HepG2 (cell line): ENCODE measurements at regions not wholly inside any gene's neighbourhood (a gene's known extent, or its start where the extent isn't known, plus 50 kb on each side); places are given as distances from the start of the nearest gene placed in this dataset.

Experiments
- ATAD3A ChIP-seq: sonication (generic); formaldehyde crosslinking; IDR thresholded peaks from 2 replicates; pipeline ENCODE4 v1.4.0; 2020; ENCODE audit warnings: missing genetic modification reagents
- EZH2 ChIP-seq: conservative IDR thresholded peaks from 2 replicates; pipeline ENCODE4 v1.6.1; 2012; ENCODE audit warnings: mild to moderate bottlenecking, low read depth, low read length, moderate library complexity
- TF ChIP-seq, protein P1 (sequence below): sonication (generic); formaldehyde crosslinking; IDR thresholded peaks from 2 replicates; pipeline ENCODE4 v1.4.0; 2020; ENCODE audit warnings: missing genetic modification reagents, borderline replicate concordance
- TF ChIP-seq, protein P2 (sequence below), 2 experiments: fragments of 450-650 bp in 1 of 2; sonication (generic) in 1 of 2; formaldehyde crosslinking in 1 of 2; IDR thresholded peaks; 2 replicates each; pipeline versions ENCODE4 v1.6.1 to v1.8.0; 2016 to 2022; ENCODE audit warnings: antibody characterized with exemption in 1 of 2, mild to moderate bottlenecking in 1 of 2, missing genetic modification reagents in 1 of 2

DNA sequence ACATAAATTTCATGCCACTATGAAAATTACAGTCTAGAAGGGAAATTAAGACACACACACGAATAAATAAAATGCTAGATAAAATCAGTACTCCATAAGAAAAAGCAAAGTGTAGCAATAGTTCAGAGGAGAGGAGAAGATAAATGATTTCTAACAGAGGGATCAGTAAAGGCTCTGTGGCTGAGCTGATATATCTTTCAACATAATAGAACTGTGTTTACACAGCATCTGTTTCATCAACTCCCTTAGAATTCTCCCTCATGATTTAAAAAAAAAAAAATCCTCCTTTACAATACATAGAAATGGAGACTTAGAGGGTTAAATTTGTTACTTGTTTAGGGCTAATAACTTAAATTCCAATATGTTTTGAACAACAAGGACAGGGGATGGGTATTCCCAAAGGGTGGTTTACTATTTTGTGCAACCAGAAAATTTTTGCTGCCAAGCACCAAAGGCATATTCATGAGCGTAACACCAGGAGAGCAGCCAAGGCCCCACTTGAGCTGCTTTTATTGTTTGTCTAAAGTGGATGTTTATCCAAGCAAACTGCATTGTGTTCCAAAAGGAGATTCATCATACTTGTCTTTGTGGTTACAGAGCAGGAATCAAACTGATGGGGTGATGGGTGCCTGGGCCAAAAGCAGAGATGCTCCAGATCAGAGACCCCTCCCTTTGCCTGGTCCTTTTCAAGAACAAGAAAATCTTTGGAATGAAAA lies 162.7 kb downstream of the BMP4 start:
- TF ChIP-seq, protein P1, sequence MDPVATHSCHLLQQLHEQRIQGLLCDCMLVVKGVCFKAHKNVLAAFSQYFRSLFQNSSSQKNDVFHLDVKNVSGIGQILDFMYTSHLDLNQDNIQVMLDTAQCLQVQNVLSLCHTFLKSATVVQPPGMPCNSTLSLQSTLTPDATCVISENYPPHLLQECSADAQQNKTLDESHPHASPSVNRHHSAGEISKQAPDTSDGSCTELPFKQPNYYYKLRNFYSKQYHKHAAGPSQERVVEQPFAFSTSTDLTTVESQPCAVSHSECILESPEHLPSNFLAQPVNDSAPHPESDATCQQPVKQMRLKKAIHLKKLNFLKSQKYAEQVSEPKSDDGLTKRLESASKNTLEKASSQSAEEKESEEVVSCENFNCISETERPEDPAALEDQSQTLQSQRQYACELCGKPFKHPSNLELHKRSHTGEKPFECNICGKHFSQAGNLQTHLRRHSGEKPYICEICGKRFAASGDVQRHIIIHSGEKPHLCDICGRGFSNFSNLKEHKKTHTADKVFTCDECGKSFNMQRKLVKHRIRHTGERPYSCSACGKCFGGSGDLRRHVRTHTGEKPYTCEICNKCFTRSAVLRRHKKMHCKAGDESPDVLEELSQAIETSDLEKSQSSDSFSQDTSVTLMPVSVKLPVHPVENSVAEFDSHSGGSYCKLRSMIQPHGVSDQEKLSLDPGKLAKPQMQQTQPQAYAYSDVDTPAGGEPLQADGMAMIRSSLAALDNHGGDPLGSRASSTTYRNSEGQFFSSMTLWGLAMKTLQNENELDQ (CRISPR knock-in tag) = no peak
- TF ChIP-seq EZH2 = no peak
- TF ChIP-seq, protein P2, sequence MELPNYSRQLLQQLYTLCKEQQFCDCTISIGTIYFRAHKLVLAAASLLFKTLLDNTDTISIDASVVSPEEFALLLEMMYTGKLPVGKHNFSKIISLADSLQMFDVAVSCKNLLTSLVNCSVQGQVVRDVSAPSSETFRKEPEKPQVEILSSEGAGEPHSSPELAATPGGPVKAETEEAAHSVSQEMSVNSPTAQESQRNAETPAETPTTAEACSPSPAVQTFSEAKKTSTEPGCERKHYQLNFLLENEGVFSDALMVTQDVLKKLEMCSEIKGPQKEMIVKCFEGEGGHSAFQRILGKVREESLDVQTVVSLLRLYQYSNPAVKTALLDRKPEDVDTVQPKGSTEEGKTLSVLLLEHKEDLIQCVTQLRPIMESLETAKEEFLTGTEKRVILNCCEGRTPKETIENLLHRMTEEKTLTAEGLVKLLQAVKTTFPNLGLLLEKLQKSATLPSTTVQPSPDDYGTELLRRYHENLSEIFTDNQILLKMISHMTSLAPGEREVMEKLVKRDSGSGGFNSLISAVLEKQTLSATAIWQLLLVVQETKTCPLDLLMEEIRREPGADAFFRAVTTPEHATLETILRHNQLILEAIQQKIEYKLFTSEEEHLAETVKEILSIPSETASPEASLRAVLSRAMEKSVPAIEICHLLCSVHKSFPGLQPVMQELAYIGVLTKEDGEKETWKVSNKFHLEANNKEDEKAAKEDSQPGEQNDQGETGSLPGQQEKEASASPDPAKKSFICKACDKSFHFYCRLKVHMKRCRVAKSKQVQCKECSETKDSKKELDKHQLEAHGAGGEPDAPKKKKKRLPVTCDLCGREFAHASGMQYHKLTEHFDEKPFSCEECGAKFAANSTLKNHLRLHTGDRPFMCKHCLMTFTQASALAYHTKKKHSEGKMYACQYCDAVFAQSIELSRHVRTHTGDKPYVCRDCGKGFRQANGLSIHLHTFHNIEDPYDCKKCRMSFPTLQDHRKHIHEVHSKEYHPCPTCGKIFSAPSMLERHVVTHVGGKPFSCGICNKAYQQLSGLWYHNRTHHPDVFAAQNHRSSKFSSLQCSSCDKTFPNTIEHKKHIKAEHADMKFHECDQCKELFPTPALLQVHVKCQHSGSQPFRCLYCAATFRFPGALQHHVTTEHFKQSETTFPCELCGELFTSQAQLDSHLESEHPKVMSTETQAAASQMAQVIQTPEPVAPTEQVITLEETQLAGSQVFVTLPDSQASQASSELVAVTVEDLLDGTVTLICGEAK (IDR thresholded peaks at IDR 0.05) = no peak
- TF ChIP-seq, protein P2 (CRISPR knock-in tag; IDR thresholded peaks at IDR 0.05) = no peak
- TF ChIP-seq ATAD3A = no peak
